Left lung (tissue), 4 donors: ENCODE measurements at regions not wholly inside any gene's neighbourhood (a gene's known extent, or its start where the extent isn't known, plus 50 kb on each side); places are given as distances from the start of the nearest gene placed in this dataset.

Experiments
- ATAC-seq: fragments of 200-7000 bp; cut with Tn5 transposase; one replicate; pipeline ENCODE4 v1.9.1; 2020; ENCODE audit warnings: moderate library complexity
- DNase-seq, 4 donors: peaks; one replicate each; pipeline ENCODE4 v3.0.0-alpha.2; 2013 to 2020
- H3K27ac ChIP-seq, 2 donors: fragments of 200-600 bp; sonication (generic) in 1 of 2; one replicate each; pipeline versions ENCODE4 v1.5.0 to v1.8.0; 2020 to 2021
- H3K27me3 ChIP-seq, 2 donors: fragments of 200-600 bp; sonication (generic) in 1 of 2; one replicate each; pipeline versions ENCODE4 v1.5.0 to v1.8.0; 2020 to 2021
- H3K36me3 ChIP-seq, 2 donors: fragments of 200-600 bp; sonication (generic) in 1 of 2; one replicate each; pipeline versions ENCODE4 v1.5.0 to v1.8.0; 2020 to 2021
- H3K4me1 ChIP-seq, 2 donors: fragments of 200-600 bp; one replicate each; pipeline ENCODE4 v1.8.0; 2021
- H3K4me3 ChIP-seq, 2 donors: fragments of 200-600 bp; sonication (generic) in 1 of 2; one replicate each; pipeline versions ENCODE4 v1.5.0 to v1.8.0; 2020 to 2021; ENCODE audit warnings: mild to moderate bottlenecking in 1 of 2
- H3K9me3 ChIP-seq, 2 donors: fragments of 200-600 bp; sonication (generic) in 1 of 2; one replicate each; pipeline versions ENCODE4 v1.5.0 to v1.8.0; 2020 to 2021
- intact Hi-C, 2 donors: fragments of 100-400 bp; cut with DNase I; formaldehyde crosslinking; loops; one replicate each; pipeline versions ENCODE4 v1.11.2 to v1.14.2; 2022
- TF ChIP-seq, protein P1 (sequence below), 2 donors: fragments of 200-600 bp; sonication (generic) in 1 of 2; IDR thresholded peaks; one replicate each; pipeline versions ENCODE4 v1.5.0 to v1.8.0; 2021; ENCODE audit warnings: antibody characterized with exemption in 2 of 2
- donor health status: DM: no; HTN: yes; CAD: no.
- donor health status: DM: no; HTN: no; CAD: no.

GRCh38 chr7:127513311-127513710 is 72.1 kb downstream of the GCC1 start:
- intact Hi-C loops: no loop called here
- H3K36me3 ChIP-seq: no peaks in the 10 kb centered on the region
- no peak overlapping the region for H3K4me3 ChIP-seq
- ATAC-seq: no peak
- TF ChIP-seq, protein P1, sequence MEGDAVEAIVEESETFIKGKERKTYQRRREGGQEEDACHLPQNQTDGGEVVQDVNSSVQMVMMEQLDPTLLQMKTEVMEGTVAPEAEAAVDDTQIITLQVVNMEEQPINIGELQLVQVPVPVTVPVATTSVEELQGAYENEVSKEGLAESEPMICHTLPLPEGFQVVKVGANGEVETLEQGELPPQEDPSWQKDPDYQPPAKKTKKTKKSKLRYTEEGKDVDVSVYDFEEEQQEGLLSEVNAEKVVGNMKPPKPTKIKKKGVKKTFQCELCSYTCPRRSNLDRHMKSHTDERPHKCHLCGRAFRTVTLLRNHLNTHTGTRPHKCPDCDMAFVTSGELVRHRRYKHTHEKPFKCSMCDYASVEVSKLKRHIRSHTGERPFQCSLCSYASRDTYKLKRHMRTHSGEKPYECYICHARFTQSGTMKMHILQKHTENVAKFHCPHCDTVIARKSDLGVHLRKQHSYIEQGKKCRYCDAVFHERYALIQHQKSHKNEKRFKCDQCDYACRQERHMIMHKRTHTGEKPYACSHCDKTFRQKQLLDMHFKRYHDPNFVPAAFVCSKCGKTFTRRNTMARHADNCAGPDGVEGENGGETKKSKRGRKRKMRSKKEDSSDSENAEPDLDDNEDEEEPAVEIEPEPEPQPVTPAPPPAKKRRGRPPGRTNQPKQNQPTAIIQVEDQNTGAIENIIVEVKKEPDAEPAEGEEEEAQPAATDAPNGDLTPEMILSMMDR (IDR thresholded peaks at IDR 0.05): no peak
- DNase-seq: peak in 1 of 4 donors; percentile 32
- H3K9me3 ChIP-seq: no peaks in the 10 kb centered on the region
- H3K4me1 ChIP-seq: no peaks in the 10 kb centered on the region
- no peak overlapping the region for H3K27ac ChIP-seq
- H3K27me3 ChIP-seq: peaks cover 0 to 21% of the 10 kb centered on the region in 2 donors

DNA sequence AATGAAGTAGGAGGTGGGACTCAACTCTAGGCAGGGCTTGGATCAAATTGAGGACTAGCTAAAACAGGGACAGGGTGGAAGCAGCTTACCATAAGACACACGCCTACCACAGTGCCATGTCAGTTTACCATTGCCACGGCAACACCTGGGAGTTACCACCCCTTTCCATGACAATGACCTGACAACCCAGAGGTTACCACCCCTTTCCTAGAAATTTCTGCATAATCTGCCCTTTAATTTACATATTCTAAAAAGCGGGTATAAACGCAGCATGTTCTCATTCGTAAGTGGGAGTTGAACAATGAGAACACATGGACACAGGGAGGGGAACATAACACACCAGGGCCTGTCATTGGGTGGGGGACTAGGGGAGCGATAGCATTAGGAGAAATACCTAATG is 72.7 kb downstream of the GCC1 start:
- no peak for ATAC-seq
- Histone ChIP-seq H3K9me3 (no peaks in the 10 kb centered on the region), H3K4me3 (no peak overlapping the region), H3K36me3 (no peaks in the 10 kb centered on the region), H3K27ac (no peak overlapping the region), H3K4me1 (no peaks in the 10 kb centered on the region), H3K27me3 (peaks cover 0 to 24% of the 10 kb centered on the region in 2 donors)
- intact Hi-C loops: no loop called here
- no peak for DNase-seq
- TF ChIP-seq, protein P1 (IDR thresholded peaks at IDR 0.05): no peak

DNA sequence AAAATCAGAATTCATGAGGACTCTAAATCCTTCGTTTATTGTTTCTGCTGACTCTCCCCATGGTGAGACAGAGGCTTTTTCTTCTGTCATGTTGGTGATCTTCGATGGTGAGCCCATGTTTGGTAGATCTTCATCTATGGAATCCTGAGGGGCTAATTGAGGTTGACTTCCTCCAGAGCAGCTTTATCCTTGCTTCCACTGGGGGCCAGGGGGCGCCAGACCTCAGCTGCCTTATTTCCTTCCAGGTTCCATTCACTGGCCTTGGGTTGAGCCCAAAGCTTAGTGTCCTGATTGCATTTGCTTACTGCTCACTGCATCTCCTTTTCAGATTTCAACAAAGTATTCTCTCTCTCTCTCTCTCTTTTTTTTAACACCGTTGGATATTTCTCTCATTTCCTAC is 80.7 kb downstream of the GCC1 start:
- Histone ChIP-seq H3K4me1 (no peaks in the 10 kb centered on the region), H3K4me3 (no peak overlapping the region), H3K9me3 (no peaks in the 10 kb centered on the region), H3K27ac (no peak overlapping the region), H3K27me3 (peaks cover 0 to 16% of the 10 kb centered on the region in 2 donors), H3K36me3 (no peaks in the 10 kb centered on the region)
- peak in 2 of 4 donors; percentile 11 to 38 for DNase-seq
- intact Hi-C loops: no loop called here
- TF ChIP-seq, protein P1 (IDR thresholded peaks at IDR 0.05): peak in 1 of 2 donors; percentile 15
- peak; percentile 44 for ATAC-seq

DNA sequence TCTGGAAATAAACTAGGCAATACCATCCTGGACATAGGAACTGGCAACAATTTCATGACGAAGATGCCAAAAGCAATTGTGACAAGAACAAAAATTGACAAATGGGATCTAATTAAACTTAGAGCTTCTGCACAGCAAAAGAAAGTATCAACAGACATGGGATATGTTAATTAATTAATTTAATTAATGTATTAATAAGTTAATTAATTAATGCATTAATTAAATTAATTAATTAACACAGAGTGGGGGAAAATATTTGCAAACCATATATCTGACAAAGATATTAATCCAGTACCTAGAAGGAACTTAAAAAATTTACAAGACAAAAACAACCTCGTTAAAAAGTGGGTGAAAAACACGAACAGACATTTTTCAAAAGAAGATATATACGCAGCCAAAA is 83.6 kb downstream of the GCC1 start:
- DNase-seq (no peak), ATAC-seq (no peak)
- H3K4me1 ChIP-seq: no peaks in the 10 kb centered on the region
- H3K9me3 ChIP-seq: no peaks in the 10 kb centered on the region
- no peaks in the 10 kb centered on the region for H3K36me3 ChIP-seq
- H3K27me3 ChIP-seq: peaks cover 0 to 2% of the 10 kb centered on the region in 2 donors
- intact Hi-C loops: no loop called here
- no peak overlapping the region for H3K4me3 ChIP-seq
- TF ChIP-seq, protein P1 (IDR thresholded peaks at IDR 0.05): no peak
- H3K27ac ChIP-seq: no peak overlapping the region

DNA sequence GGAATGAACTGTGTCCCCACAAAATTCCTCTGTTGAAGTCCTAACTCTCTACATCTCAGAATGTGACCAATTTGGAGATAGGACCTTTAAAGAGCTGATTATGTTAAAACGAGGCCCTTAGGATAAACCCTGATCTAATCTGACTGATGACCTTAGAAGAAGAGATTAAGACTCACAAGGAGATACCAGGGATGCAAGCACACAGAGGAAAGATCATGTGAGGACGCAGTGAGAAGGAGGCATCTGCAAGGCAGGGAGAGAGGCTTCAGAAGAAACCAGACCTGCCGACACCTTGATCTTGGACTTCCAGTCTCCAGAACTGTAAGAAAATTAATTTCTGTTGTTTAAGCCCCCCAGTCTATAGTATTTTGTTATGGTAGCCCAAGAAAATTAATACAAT is 94.9 kb upstream of the ZNF800 start:
- no peaks in the 10 kb centered on the region for H3K9me3 ChIP-seq
- ATAC-seq (no peak), DNase-seq (no peak)
- no peak overlapping the region for H3K4me3 ChIP-seq
- H3K27ac ChIP-seq: no peak overlapping the region
- H3K36me3 ChIP-seq: no peaks in the 10 kb centered on the region
- intact Hi-C loops: no loop called here
- no peaks in the 10 kb centered on the region for H3K27me3 ChIP-seq
- H3K4me1 ChIP-seq: no peaks in the 10 kb centered on the region
- TF ChIP-seq, protein P1 (IDR thresholded peaks at IDR 0.05): no peak
